ENCODE measurements at regions not wholly inside any gene's neighbourhood (a gene's known extent, or its start where the extent isn't known, plus 50 kb on each side); places are given as distances from the start of the nearest gene placed in this dataset.

DNA sequence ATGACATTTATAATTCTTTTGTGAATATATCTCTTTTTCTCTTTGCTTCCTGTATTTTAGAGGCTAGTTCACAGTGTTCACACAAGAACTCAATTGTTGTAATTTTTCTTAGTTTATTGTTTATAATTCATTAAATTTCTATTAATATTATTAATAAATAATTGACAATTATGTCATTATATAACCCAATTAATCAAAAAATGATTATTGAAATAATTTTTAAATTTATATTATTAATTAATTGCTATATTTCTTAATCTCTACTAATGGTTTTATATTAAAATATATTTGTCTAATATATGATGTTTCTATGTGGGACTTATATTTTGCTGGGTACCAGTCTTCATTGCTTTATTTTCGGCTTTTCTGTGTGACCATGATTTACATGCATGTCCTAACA, 618.4 kb downstream of the CDH9 start:
- TF ChIP-seq, protein P1, sequence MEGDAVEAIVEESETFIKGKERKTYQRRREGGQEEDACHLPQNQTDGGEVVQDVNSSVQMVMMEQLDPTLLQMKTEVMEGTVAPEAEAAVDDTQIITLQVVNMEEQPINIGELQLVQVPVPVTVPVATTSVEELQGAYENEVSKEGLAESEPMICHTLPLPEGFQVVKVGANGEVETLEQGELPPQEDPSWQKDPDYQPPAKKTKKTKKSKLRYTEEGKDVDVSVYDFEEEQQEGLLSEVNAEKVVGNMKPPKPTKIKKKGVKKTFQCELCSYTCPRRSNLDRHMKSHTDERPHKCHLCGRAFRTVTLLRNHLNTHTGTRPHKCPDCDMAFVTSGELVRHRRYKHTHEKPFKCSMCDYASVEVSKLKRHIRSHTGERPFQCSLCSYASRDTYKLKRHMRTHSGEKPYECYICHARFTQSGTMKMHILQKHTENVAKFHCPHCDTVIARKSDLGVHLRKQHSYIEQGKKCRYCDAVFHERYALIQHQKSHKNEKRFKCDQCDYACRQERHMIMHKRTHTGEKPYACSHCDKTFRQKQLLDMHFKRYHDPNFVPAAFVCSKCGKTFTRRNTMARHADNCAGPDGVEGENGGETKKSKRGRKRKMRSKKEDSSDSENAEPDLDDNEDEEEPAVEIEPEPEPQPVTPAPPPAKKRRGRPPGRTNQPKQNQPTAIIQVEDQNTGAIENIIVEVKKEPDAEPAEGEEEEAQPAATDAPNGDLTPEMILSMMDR (IDR thresholded peaks at IDR 0.05; ENCODE audit: low read length), result no peak
- no peak for TF ChIP-seq EZH2 (optimal IDR thresholded peaks at IDR 0.05; ENCODE audit: low read depth, low read length)

Measured in MM.1S (cell line).